Vagina (tissue), 2 donors: ENCODE measurements at regions not wholly inside any gene's neighbourhood (a gene's known extent, or its start where the extent isn't known, plus 50 kb on each side); places are given as distances from the start of the nearest gene placed in this dataset.

Experiments used
- POLR2A ChIP-seq, 2 donors: fragments of 450-650 bp; IDR thresholded peaks; one replicate each; pipeline ENCODE4 v1.6.1; 2017; ENCODE audit warnings: antibody characterized with exemption in 2 of 2, mild to moderate bottlenecking in 2 of 2, moderate library complexity in 2 of 2
- TF ChIP-seq, protein P1 (sequence below), 3 experiments: fragments of 450-650 bp in 2 of 3; fragments of 200-600 bp in 1 of 3; sonication (generic) in 1 of 3; IDR thresholded peaks; one replicate each; pipeline ENCODE4 v1.5.1; 2017 to 2019; ENCODE audit warnings: antibody characterized with exemption in 3 of 3, mild to moderate bottlenecking in 2 of 3, moderate library complexity in 2 of 3

DNA sequence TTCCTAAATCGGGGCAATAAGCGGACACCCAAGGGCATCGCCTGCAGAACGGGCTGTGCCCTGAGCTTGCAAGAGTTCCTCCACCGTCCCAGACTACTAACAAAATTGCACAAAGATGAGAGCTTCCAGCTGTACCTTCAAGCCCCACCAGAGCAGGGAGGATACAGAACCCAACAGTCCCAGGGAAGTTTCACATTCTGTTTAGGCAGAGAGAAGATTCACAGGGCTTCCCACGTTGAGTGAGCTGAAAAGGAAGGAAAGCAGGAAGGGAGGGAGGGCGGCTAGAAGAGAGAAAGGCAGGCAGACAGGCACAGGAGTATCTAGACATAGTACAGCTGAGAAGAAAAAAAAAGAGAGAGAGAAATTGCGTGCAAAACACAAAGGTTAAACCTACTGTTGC is 112.6 kb upstream of the AFDN start:
- TF ChIP-seq POLR2A (IDR thresholded peaks at IDR 0.05) = no peak
- TF ChIP-seq, protein P1, sequence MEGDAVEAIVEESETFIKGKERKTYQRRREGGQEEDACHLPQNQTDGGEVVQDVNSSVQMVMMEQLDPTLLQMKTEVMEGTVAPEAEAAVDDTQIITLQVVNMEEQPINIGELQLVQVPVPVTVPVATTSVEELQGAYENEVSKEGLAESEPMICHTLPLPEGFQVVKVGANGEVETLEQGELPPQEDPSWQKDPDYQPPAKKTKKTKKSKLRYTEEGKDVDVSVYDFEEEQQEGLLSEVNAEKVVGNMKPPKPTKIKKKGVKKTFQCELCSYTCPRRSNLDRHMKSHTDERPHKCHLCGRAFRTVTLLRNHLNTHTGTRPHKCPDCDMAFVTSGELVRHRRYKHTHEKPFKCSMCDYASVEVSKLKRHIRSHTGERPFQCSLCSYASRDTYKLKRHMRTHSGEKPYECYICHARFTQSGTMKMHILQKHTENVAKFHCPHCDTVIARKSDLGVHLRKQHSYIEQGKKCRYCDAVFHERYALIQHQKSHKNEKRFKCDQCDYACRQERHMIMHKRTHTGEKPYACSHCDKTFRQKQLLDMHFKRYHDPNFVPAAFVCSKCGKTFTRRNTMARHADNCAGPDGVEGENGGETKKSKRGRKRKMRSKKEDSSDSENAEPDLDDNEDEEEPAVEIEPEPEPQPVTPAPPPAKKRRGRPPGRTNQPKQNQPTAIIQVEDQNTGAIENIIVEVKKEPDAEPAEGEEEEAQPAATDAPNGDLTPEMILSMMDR (IDR thresholded peaks at IDR 0.05) = no peak
